H1 (cell line): ENCODE measurements at regions not wholly inside any gene's neighbourhood (a gene's known extent, or its start where the extent isn't known, plus 50 kb on each side); places are given as distances from the start of the nearest gene placed in this dataset.

Experiments
- CTCF ChIA-PET: fragments of 300-600 bp; sonication (Branson Sonifier 250); formaldehyde crosslinking; loops from one replicate; lab custom pipeline; 2021; ENCODE audit not compliant: partially characterized antibody; lab: Charles Lee
- POLR2A ChIA-PET: fragments of 300-600 bp; sonication (Branson Sonifier 250); formaldehyde crosslinking; loops from one replicate; lab custom pipeline; 2021; ENCODE audit warnings: inconsistent platforms; ENCODE audit not compliant: partially characterized antibody; lab: Charles Lee
- DNase-seq, 2 experiments: peaks; one replicate each; pipeline versions ENCODE4 v3.0.0 to v3.0.0-alpha.2; 2010 to 2022; ENCODE audit warnings: low spot score in 2 of 2, low read depth in 1 of 2, mixed read lengths in 1 of 2
- FAIRE-seq: peaks from 2 replicates; lab custom pipeline; 2011; peaks lifted over from hg19 to GRCh38; lab: Jason Lieb, UNC
- H2AFZ ChIP-seq: 2 replicates; pipeline ENCODE4 v1.8.1; 2012; ENCODE audit warnings: low read length, inconsistent platforms
- H2AK5ac ChIP-seq: 2 replicates; pipeline ENCODE4 v1.6.1; 2013; ENCODE audit warnings: low read depth, low read length
- H2BK120ac ChIP-seq: replicated peaks from 2 replicates; pipeline ENCODE3; 2013; ENCODE audit warnings: low read depth, low read length, inconsistent platforms
- H2BK12ac ChIP-seq: 2 replicates; pipeline ENCODE4 v1.6.1; 2013; ENCODE audit warnings: low read depth, low read length
- H2BK15ac ChIP-seq: 2 replicates; pipeline ENCODE4 v1.6.1; 2013; ENCODE audit warnings: low read length
- H2BK20ac ChIP-seq: 2 replicates; pipeline ENCODE4 v1.6.1; 2013; ENCODE audit warnings: low read length
- H2BK5ac ChIP-seq: 2 replicates; pipeline ENCODE4 v1.6.1; 2013; ENCODE audit warnings: low read depth, low read length
- H3K14ac ChIP-seq: 2 replicates; pipeline ENCODE4 v1.6.1; 2013; ENCODE audit warnings: inconsistent platforms; ENCODE audit not compliant: insufficient read length
- H3K18ac ChIP-seq: 2 replicates; pipeline ENCODE4 v1.6.1; 2013; ENCODE audit warnings: low read length; ENCODE audit errors: extremely low read depth
- H3K23ac ChIP-seq: 2 replicates; pipeline ENCODE4 v1.6.1; 2013; ENCODE audit warnings: inconsistent platforms; ENCODE audit not compliant: insufficient read length
- H3K23me2 ChIP-seq: 2 replicates; pipeline ENCODE4 v1.6.1; 2013; ENCODE audit warnings: low read depth, low read length
- H3K27ac ChIP-seq: 2 replicates; pipeline ENCODE4 v1.6.1; 2011; ENCODE audit warnings: low read depth, low read length, inconsistent platforms
- H3K27me3 ChIP-seq, 4 experiments: replicated peaks in 1 of 4; 1 replicate in 1 of 4; 2 replicates in 3 of 4; pipeline versions ENCODE4 v1.6.1 to v1.8.1; 2011 to 2013; ENCODE audit warnings: low read length in 3 of 4, mild to moderate bottlenecking in 3 of 4, inconsistent platforms in 2 of 4, mixed read lengths in 2 of 4, moderate library complexity in 1 of 4; ENCODE audit not compliant: control insufficient read depth in 3 of 4, insufficient read depth in 3 of 4; ENCODE audit errors: extremely low read depth in 1 of 4
- H3K36me3 ChIP-seq, 4 experiments: 2 replicates each; pipeline versions ENCODE4 v1.6.1 to v1.8.1; 2011 to 2013; ENCODE audit warnings: mild to moderate bottlenecking in 4 of 4, low read length in 3 of 4, moderate library complexity in 2 of 4, control low read depth in 1 of 4, inconsistent platforms in 1 of 4; ENCODE audit not compliant: insufficient read depth in 4 of 4, control insufficient read depth in 2 of 4
- H3K4ac ChIP-seq: replicated peaks from 2 replicates; pipeline ENCODE3; 2013; ENCODE audit warnings: low read length, low read depth, mixed read lengths, inconsistent platforms; ENCODE audit not compliant: insufficient read length
- H3K4me1 ChIP-seq, 4 experiments: replicated peaks in 1 of 4; 1 replicate in 1 of 4; 2 replicates in 3 of 4; pipeline versions ENCODE4 v1.6.1 to v1.8.1; 2011 to 2013; ENCODE audit warnings: low read length in 3 of 4, inconsistent platforms in 2 of 4, mixed read lengths in 1 of 4; ENCODE audit not compliant: insufficient read depth in 4 of 4, control insufficient read depth in 3 of 4
- H3K4me2 ChIP-seq, 2 experiments: 2 replicates each; pipeline versions ENCODE4 v1.6.1 to v1.8.1; 2011 to 2013; ENCODE audit warnings: low read depth in 2 of 2, low read length in 2 of 2, control low read depth in 1 of 2, inconsistent platforms in 1 of 2, mild to moderate bottlenecking in 1 of 2; ENCODE audit not compliant: insufficient read depth in 1 of 2
- H3K4me3 ChIP-seq, 4 experiments: fragments of 200-600, 300-600 bp in 1 of 4; sonication (generic), shearing (Covaris generic), sonication (Bioruptor Twin) in 1 of 4; 2 replicates each; pipeline versions ENCODE4 v1.5.1 to v1.8.1; 2011 to 2016; ENCODE audit warnings: low read length in 4 of 4, low read depth in 3 of 4, control low read depth in 2 of 4, inconsistent platforms in 2 of 4, mild to moderate bottlenecking in 2 of 4, mixed read lengths in 1 of 4, moderate library complexity in 1 of 4; ENCODE audit not compliant: insufficient read depth in 2 of 4; ENCODE audit errors: extremely low read depth in 1 of 4
- H3K56ac ChIP-seq: replicated peaks from 2 replicates; pipeline ENCODE3; 2013; ENCODE audit warnings: low read depth, mild to moderate bottlenecking, mixed read lengths, low read length, inconsistent platforms; ENCODE audit not compliant: insufficient read length
- H3K79me1 ChIP-seq: 2 replicates; pipeline ENCODE4 v1.6.1; 2013; ENCODE audit warnings: low read depth, low read length, control low read depth
- H3K79me2 ChIP-seq, 2 experiments: 2 replicates each; pipeline versions ENCODE4 v1.6.1 to v1.8.1; 2012 to 2013; ENCODE audit warnings: low read length in 2 of 2, mild to moderate bottlenecking in 2 of 2, inconsistent platforms in 1 of 2; ENCODE audit not compliant: insufficient read depth in 2 of 2, control insufficient read depth in 1 of 2
- H3K9ac ChIP-seq, 4 experiments: replicated peaks in 1 of 4; 1 replicate in 1 of 4; 2 replicates in 3 of 4; pipeline versions ENCODE4 v1.6.1 to v1.8.1; 2011 to 2013; ENCODE audit warnings: low read depth in 3 of 4, low read length in 3 of 4, control low read depth in 2 of 4, mild to moderate bottlenecking in 2 of 4, moderate library complexity in 2 of 4, inconsistent platforms in 1 of 4; ENCODE audit errors: extremely low read depth in 1 of 4
- H3K9me3 ChIP-seq, 2 experiments: 2 replicates each; pipeline versions ENCODE4 v1.6.1 to v1.8.1; 2012 to 2013; ENCODE audit warnings: mild to moderate bottlenecking in 2 of 2, moderate library complexity in 2 of 2, control low read depth in 1 of 2, inconsistent platforms in 1 of 2, low read depth in 1 of 2, low read length in 1 of 2, mixed read lengths in 1 of 2; ENCODE audit not compliant: insufficient read depth in 2 of 2
- H4K20me1 ChIP-seq, 2 experiments: replicated peaks in 1 of 2; 2 replicates each; pipeline versions ENCODE3 to v1.8.1; 2011 to 2013; ENCODE audit warnings: inconsistent platforms in 2 of 2, low read length in 2 of 2, mild to moderate bottlenecking in 1 of 2; ENCODE audit not compliant: insufficient read depth in 2 of 2, control insufficient read depth in 1 of 2
- H4K5ac ChIP-seq: 2 replicates; pipeline ENCODE4 v1.6.1; 2013; ENCODE audit warnings: low read length, low read depth, mixed read lengths, inconsistent platforms; ENCODE audit not compliant: insufficient read length
- H4K8ac ChIP-seq: 2 replicates; pipeline ENCODE4 v1.8.0; 2013; ENCODE audit warnings: mild to moderate bottlenecking, moderate library complexity, low read length, inconsistent platforms; ENCODE audit not compliant: insufficient read depth; ENCODE audit errors: extremely low read depth
- H4K91ac ChIP-seq: replicated peaks from 2 replicates; pipeline ENCODE3; 2013; ENCODE audit warnings: low read length, mixed read lengths, inconsistent platforms; ENCODE audit not compliant: insufficient read length
- CBX5 ChIP-seq: fragments of 300-800, 300-1000 bp; sonication (generic); IDR thresholded peaks from 2 replicates; pipeline ENCODE4 v1.7.1; 2016; ENCODE audit warnings: antibody characterized with exemption, low read length, low read depth
- CREB1 ChIP-seq: IDR thresholded peaks from 2 replicates; pipeline ENCODE4 v1.6.1; 2012; ENCODE audit warnings: inconsistent platforms
- FOSL1 ChIP-seq: IDR thresholded peaks from 2 replicates; pipeline ENCODE4 v1.6.1; 2011; ENCODE audit warnings: mild to moderate bottlenecking, low read depth, low read length, moderate library complexity; ENCODE audit not compliant: insufficient read depth
- NANOG ChIP-seq: IDR thresholded peaks from 2 replicates; pipeline ENCODE4 v1.6.1; 2011; ENCODE audit warnings: low read length, low read depth, mild to moderate bottlenecking, inconsistent platforms; ENCODE audit not compliant: insufficient read depth, poor library complexity, severe bottlenecking
- NRF1 ChIP-seq: IDR thresholded peaks from 2 replicates; pipeline ENCODE4 v1.6.1; 2011; ENCODE audit warnings: mild to moderate bottlenecking, low read depth, low read length, improper control_type of control experiment
- RAD21 ChIP-seq, 2 experiments: IDR thresholded peaks in 1 of 2; conservative IDR thresholded peaks in 1 of 2; 2 replicates each; pipeline ENCODE4 v1.6.1; 2011; ENCODE audit warnings: low read depth in 2 of 2, low read length in 2 of 2, improper control_type of control experiment in 1 of 2, inconsistent platforms in 1 of 2, mild to moderate bottlenecking in 1 of 2, moderate library complexity in 1 of 2
- RBBP5 ChIP-seq: IDR thresholded peaks from 2 replicates; pipeline ENCODE4 v1.7.1; 2012; ENCODE audit warnings: low read depth, mild to moderate bottlenecking, inconsistent platforms, low read length, moderate library complexity, borderline replicate concordance
- RNF2 ChIP-seq: fragments of 200-900, 300-1000 bp; sonication (generic); IDR thresholded peaks from 2 replicates; pipeline ENCODE4 v1.7.1; 2016; ENCODE audit warnings: borderline replicate concordance, low read depth, mild to moderate bottlenecking, antibody characterized with exemption, low read length; ENCODE audit not compliant: poor library complexity, severe bottlenecking; ENCODE audit errors: missing control alignments
- SAP30 ChIP-seq: fragments of 300-600 bp; sonication (generic); IDR thresholded peaks from 2 replicates; pipeline ENCODE4 v1.7.1; 2012; ENCODE audit warnings: low read length, moderate library complexity, mild to moderate bottlenecking, inconsistent platforms; ENCODE audit not compliant: insufficient read depth, insufficient replicate concordance
- SP2 ChIP-seq: IDR thresholded peaks from 2 replicates; pipeline ENCODE4 v1.6.1; 2012; ENCODE audit warnings: mild to moderate bottlenecking, low read length, inconsistent platforms
- TAF1 ChIP-seq: IDR thresholded peaks from 2 replicates; pipeline ENCODE4 v1.6.1; 2011; ENCODE audit warnings: mild to moderate bottlenecking, low read depth, low read length
- TBP ChIP-seq: IDR thresholded peaks from 2 replicates; pipeline ENCODE4 v1.6.1; 2011; ENCODE audit warnings: low read depth, low read length, improper control_type of control experiment
- TEAD4 ChIP-seq: IDR thresholded peaks from 2 replicates; pipeline ENCODE4 v1.6.1; 2012; ENCODE audit warnings: low read depth, low read length, inconsistent platforms, mixed read lengths
- YY1 ChIP-seq: IDR thresholded peaks from 2 replicates; pipeline ENCODE4 v1.6.1; 2011; ENCODE audit warnings: low read depth, mild to moderate bottlenecking, low read length
- WGBS, 2 experiments: shearing (Covaris generic) in 1 of 2; methylation state at CpG; one replicate each; pipeline versions ENCODE4 v1.1.6 to v1.1.7; 2013 to 2015; ENCODE audit warnings: low lambda C conversion rate in 2 of 2, mixed read lengths in 2 of 2, inconsistent platforms in 1 of 2, low coverage in 1 of 2, missing lambda C conversion rate in 1 of 2; ENCODE audit not compliant: insufficient replicate concordance in 2 of 2, insufficient coverage in 1 of 2, insufficient read length in 1 of 2; ENCODE audit errors: extremely low coverage in 1 of 2, missing lambda C conversion rate in 1 of 2; 5-methylcytosine and 5-hydroxymethylcytosine counted together
- TF ChIP-seq, protein P1 (sequence below): IDR thresholded peaks from 2 replicates; pipeline ENCODE4 v1.6.1; 2012; ENCODE audit warnings: inconsistent platforms

DNA sequence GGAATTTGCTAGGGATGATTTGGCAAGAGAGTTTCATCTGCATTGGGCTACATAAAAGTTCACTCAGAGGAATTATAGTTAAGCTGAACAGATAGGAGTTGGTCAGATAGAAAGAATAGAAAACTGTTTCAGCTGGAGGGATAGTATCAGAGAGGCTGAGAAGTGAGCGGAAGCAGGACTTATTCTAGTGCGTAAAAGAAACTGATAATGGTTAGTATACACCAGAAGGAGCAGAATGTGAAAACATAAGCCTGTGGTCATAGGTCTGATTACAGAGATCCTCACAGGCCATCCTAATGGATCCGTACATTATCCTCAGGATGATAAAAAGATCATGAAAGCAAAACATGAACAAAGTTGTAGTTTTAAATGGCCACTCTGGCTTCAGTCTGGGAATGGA lies 585.2 kb downstream of the BRINP1 start:
- POLR2A ChIA-PET: no interaction called here
- TF ChIP-seq RNF2: no peak
- TF ChIP-seq SP2: no peak
- no peak for TF ChIP-seq YY1
- no peak for TF ChIP-seq NANOG
- TF ChIP-seq RAD21 (IDR thresholded peaks at IDR 0.05 in 1 of 2, conservative IDR thresholded peaks at IDR 0.05 in 1 of 2; ENCODE audit: low read depth in 2 of 2, low read length in 2 of 2): no peak
- TF ChIP-seq RBBP5: no peak
- TF ChIP-seq TEAD4: no peak
- TF ChIP-seq TBP: no peak
- TF ChIP-seq, protein P1, sequence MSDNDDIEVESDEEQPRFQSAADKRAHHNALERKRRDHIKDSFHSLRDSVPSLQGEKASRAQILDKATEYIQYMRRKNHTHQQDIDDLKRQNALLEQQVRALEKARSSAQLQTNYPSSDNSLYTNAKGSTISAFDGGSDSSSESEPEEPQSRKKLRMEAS: no peak
- no peak for TF ChIP-seq CBX5
- no peak for TF ChIP-seq TAF1
- TF ChIP-seq NRF1: no peak
- TF ChIP-seq FOSL1: no peak
- no peak for TF ChIP-seq CREB1
- no peak for TF ChIP-seq SAP30

More for the DNA sequence above, 585.2 kb downstream of the BRINP1 start:
- Histone ChIP-seq H4K91ac (no peak overlapping the region), H3K4me1 (no peaks in the 10 kb centered on the region), H2BK20ac (no peak overlapping the region; the same call in 1 of the 2 replicates), H3K14ac (no peak overlapping the region), H3K4me3 (no peak overlapping the region), H3K36me3 (no peaks in the 10 kb centered on the region), H4K8ac (no peak overlapping the region), H3K4me2 (no peak overlapping the region), H4K20me1 (no peaks in the 10 kb centered on the region), H2BK15ac (no peak overlapping the region), H3K18ac (no peak overlapping the region), H3K27ac (no peak overlapping the region), H4K5ac (no peak overlapping the region), H2AFZ (no peak overlapping the region), H3K23me2 (no peaks in the 10 kb centered on the region), H2BK5ac (no peak overlapping the region), H3K9ac (no peak overlapping the region), H3K23ac (no peak overlapping the region), H3K79me2 (no peaks in the 10 kb centered on the region), H3K79me1 (no peaks in the 10 kb centered on the region), H2BK12ac (no peak overlapping the region), H3K56ac (no peak overlapping the region), H3K9me3 (no peaks in the 10 kb centered on the region), H3K4ac (no peak overlapping the region), H2AK5ac (no peak overlapping the region), H2BK120ac (no peak overlapping the region), H3K27me3 (no peaks in the 10 kb centered on the region)
- WGBS, 2 experiments: 95% methylated on average over 3 of the region's 3 CpGs; no CpG with 5 or more reads in 1 of the 2 experiments
- CTCF ChIA-PET: interaction anchor here (0.6 kb wide), 1 partner anchor 245 kb away, joined by 3 read pairs; no protein-coding TSS in a partner anchor
- FAIRE-seq: no peak
- no peak for DNase-seq
